SK-N-SH (cell line): ENCODE measurements at regions not wholly inside any gene's neighbourhood (a gene's known extent, or its start where the extent isn't known, plus 50 kb on each side); places are given as distances from the start of the nearest gene placed in this dataset.
"Not testable (repeated sequence)": the region's sequence is repeated elsewhere in the genome, so short reads cannot be mapped to it uniquely, and the experiment has no call there.

Experiments
- CTCF ChIA-PET: fragments of 300-600, 350-600 bp; formaldehyde crosslinking; extraction: SDS; loops from one replicate; lab custom pipeline; 2021; lab: Yijun Ruan, JAX
- POLR2A ChIA-PET: fragments of 350-600 bp; sonication (Branson Sonifier 250); formaldehyde crosslinking; extraction: SDS; loops from one replicate; lab custom pipeline; 2020; ENCODE audit warnings: antibody characterized with exemption, inconsistent platforms; lab: Yijun Ruan, JAX
- DNase-seq: peaks from one replicate; pipeline ENCODE4 v3.0.0; 2012
- H2AFZ ChIP-seq: fragments of 200-600 bp; sonication (generic); 2 replicates; pipeline ENCODE4 v1.8.1; 2016; ENCODE audit warnings: antibody characterized with exemption, mild to moderate bottlenecking, low read depth
- H3F3A ChIP-seq: fragments of 200-600 bp; sonication (generic); replicated peaks from 2 replicates; pipeline ENCODE3; 2016; ENCODE audit warnings: antibody characterized with exemption, mild to moderate bottlenecking; ENCODE audit not compliant: insufficient read depth
- H3K27ac ChIP-seq, 2 experiments: fragments of 200-500 bp in 1 of 2; fragments of 200-600 bp in 1 of 2; sonication (Bioruptor generic) in 1 of 2; sonication (generic), shearing (Covaris generic) in 1 of 2; 2 replicates each; pipeline versions ENCODE4 v1.5.1 to v1.6.1; 2014 to 2016; ENCODE audit warnings: low read depth in 2 of 2, inconsistent platforms in 1 of 2, low read length in 1 of 2, mild to moderate bottlenecking in 1 of 2, mixed read lengths in 1 of 2
- H3K27me3 ChIP-seq: fragments of 200-600 bp; sonication (generic), shearing (Covaris generic); 2 replicates; pipeline ENCODE4 v1.6.1; 2016; ENCODE audit warnings: mixed run types; ENCODE audit not compliant: insufficient read depth
- H3K36me3 ChIP-seq, 2 experiments: fragments of 200-500 bp in 1 of 2; fragments of 200-600 bp in 1 of 2; sonication (Bioruptor generic) in 1 of 2; sonication (generic) in 1 of 2; replicated peaks in 1 of 2; 2 replicates each; pipeline versions ENCODE3 to v1.5.1; 2014 to 2016; ENCODE audit warnings: low read length in 1 of 2, mild to moderate bottlenecking in 1 of 2; ENCODE audit not compliant: insufficient read depth in 2 of 2, control insufficient read depth in 1 of 2
- H3K4me1 ChIP-seq, 2 experiments: fragments of 200-500 bp in 1 of 2; fragments of 200-600 bp in 1 of 2; sonication (Bioruptor generic) in 1 of 2; sonication (generic), shearing (Covaris generic) in 1 of 2; 2 replicates each; pipeline versions ENCODE4 v1.5.1 to v1.6.1; 2014 to 2016; ENCODE audit warnings: low read depth in 1 of 2, low read length in 1 of 2, mixed run types in 1 of 2; ENCODE audit not compliant: insufficient read depth in 2 of 2, control insufficient read depth in 1 of 2
- H3K4me2 ChIP-seq: fragments of 200-600 bp; sonication (generic), shearing (Covaris generic); 2 replicates; pipeline ENCODE4 v1.6.1; 2017; ENCODE audit warnings: mixed run types
- H3K4me3 ChIP-seq, 2 experiments: fragments of 200-500 bp in 1 of 2; fragments of 200-600 bp in 1 of 2; sonication (Bioruptor generic) in 1 of 2; sonication (generic), shearing (Covaris generic) in 1 of 2; 2 replicates each; pipeline versions ENCODE4 v1.5.1 to v1.8.1; 2014 to 2016; ENCODE audit warnings: low read depth in 2 of 2, inconsistent platforms in 1 of 2, low read length in 1 of 2, mild to moderate bottlenecking in 1 of 2, mixed read lengths in 1 of 2, moderate library complexity in 1 of 2
- H3K79me2 ChIP-seq: fragments of 200-600 bp; sonication (generic); 2 replicates; pipeline ENCODE4 v1.8.1; 2017; ENCODE audit warnings: mild to moderate bottlenecking; ENCODE audit not compliant: insufficient read depth
- H3K9ac ChIP-seq: fragments of 200-600 bp; sonication (generic); 2 replicates; pipeline ENCODE4 v1.6.1; 2017; ENCODE audit warnings: mixed run types
- H3K9me2 ChIP-seq: fragments of 200-600 bp; sonication (generic); 2 replicates; pipeline ENCODE4 v1.6.1; 2017; ENCODE audit warnings: mixed run types
- H3K9me3 ChIP-seq: fragments of 200-600 bp; sonication (generic); 2 replicates; pipeline ENCODE4 v1.6.1; 2017; ENCODE audit warnings: mixed run types, mild to moderate bottlenecking, moderate library complexity
- H4K20me1 ChIP-seq: fragments of 200-600 bp; sonication (generic); 2 replicates; pipeline ENCODE4 v1.6.1; 2017; ENCODE audit warnings: mild to moderate bottlenecking, mixed run types; ENCODE audit not compliant: insufficient read depth
- WGBS: methylation state at CpG from one replicate; pipeline ENCODE4 v1.1.6; 2017; ENCODE audit warnings: low lambda C conversion rate; 5-methylcytosine and 5-hydroxymethylcytosine counted together

GRCh38 chr10:38333699-38334098 lies 239.6 kb downstream of the ZNF37A start:
- WGBS, result 24% methylated on average over 4 of the region's 4 CpGs
- H3K79me2 ChIP-seq, H3K9me2 ChIP-seq, H3K27me3 ChIP-seq, H3K4me1 ChIP-seq, H3K27ac ChIP-seq, H3K36me3 ChIP-seq, H4K20me1 ChIP-seq, H3F3A ChIP-seq, DNase-seq, H3K4me3 ChIP-seq, POLR2A ChIA-PET, H2AFZ ChIP-seq, H3K9me3 ChIP-seq, CTCF ChIA-PET, H3K4me2 ChIP-seq, H3K9ac ChIP-seq: not testable (repeated sequence)

DNA sequence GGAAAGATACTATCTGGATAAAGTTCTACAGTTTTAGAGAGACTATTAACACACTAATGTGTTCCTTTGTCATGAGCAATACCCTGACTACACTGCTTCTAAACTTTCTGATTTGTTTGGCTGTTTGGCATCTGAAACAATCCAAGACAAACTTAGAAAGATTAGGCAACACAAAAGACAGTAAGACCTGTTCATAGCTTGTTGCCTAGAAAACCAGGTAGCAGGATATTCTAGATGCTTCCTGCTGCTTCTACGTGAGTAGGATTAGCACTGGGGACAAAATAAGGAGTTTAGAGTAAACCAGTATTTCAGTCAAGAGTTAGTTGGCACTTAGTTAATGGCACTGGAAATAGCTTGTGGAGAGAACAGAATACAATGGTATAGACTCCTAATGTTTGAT lies 256.5 kb downstream of the ZNF37A start:
- H3K27me3 ChIP-seq, CTCF ChIA-PET, H3F3A ChIP-seq, H4K20me1 ChIP-seq, H3K36me3 ChIP-seq, H3K9me2 ChIP-seq, H3K4me2 ChIP-seq, H3K9ac ChIP-seq, POLR2A ChIA-PET, H3K4me1 ChIP-seq, H3K4me3 ChIP-seq, H3K79me2 ChIP-seq, H3K27ac ChIP-seq, H2AFZ ChIP-seq, DNase-seq, H3K9me3 ChIP-seq: not testable (repeated sequence)
- WGBS, result 18% methylated on average over 1 of the region's 1 CpG

DNA sequence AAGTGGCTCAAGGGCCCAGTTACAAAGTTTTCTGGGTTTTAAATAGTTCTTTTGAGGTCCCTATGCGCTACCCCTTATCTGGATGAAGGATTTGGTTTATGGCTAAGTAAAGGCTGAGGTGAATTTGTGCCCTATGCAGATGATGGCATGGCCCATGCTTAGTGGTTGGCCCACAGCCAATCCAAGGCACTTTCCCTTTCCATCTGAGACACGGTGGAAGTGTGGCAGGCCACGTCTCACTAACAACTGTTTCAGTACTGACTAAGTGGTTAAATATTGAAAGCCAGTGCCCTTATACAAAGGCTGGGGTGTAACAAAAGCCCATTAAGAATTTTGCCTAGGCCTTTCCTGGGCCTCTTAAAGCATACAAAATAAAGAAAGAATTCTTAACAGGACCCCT lies 260.3 kb downstream of the ZNF37A start:
- H3K4me1 ChIP-seq, H3K27ac ChIP-seq, POLR2A ChIA-PET, H4K20me1 ChIP-seq, H3K27me3 ChIP-seq, H3F3A ChIP-seq, H3K9me3 ChIP-seq, DNase-seq, CTCF ChIA-PET, H3K79me2 ChIP-seq, H3K4me3 ChIP-seq, H2AFZ ChIP-seq, H3K4me2 ChIP-seq, H3K9ac ChIP-seq, H3K36me3 ChIP-seq, H3K9me2 ChIP-seq: not testable (repeated sequence)
- WGBS, result 64% methylated on average over 3 of the region's 3 CpGs

DNA sequence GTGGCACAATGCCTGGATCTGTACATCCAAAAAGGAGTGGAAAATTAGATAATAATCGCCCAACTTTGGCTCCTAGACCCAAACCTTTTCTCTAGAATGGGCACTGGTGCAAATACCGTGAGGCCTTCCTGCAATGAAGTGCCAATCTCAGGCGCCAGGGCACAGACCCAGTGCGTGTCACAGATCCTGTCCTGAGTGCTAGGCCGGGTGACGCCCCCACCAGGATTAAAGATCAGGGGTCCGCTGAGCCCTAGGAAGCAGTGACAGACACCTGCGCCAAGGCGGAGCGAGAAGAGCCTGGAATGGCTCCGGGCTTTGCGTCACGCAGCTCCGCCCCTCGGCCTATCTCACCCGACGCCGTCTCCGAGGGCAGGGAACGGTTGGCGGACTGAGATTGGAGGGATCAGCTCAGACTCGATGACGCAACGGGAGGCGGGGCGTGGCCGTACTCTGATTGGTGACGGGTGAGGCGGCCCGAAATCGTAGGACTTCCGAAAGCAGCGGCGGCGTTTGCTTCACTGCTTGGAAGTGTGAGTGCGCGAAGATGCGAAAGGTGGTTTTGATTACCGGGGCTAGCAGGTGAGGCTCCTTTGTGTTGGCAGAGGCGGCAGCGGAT lies 261.9 kb downstream of the ZNF37A start:
- H3K9ac ChIP-seq, POLR2A ChIA-PET: not testable (repeated sequence)
- WGBS, result 2% methylated on average over 28 of the region's 41 CpGs

More for the DNA sequence above, 261.9 kb downstream of the ZNF37A start:
- H4K20me1 ChIP-seq, H3F3A ChIP-seq, H3K9me2 ChIP-seq, H3K4me1 ChIP-seq, H3K79me2 ChIP-seq, CTCF ChIA-PET, H3K27me3 ChIP-seq, H3K9me3 ChIP-seq, H3K36me3 ChIP-seq: not testable (repeated sequence)
- Histone ChIP-seq H3K4me2 (peak overlapping the region; percentile 72), H2AFZ (peak overlapping the region; percentile 94), H3K27ac (peak overlapping the region in 1 of 2 experiments; percentile 67; a peak in 1 of 4 replicates), H3K4me3 (peak overlapping the region; percentile 54 to 65)
- peak; percentile 17 for DNase-seq
